ENCODE measurements at regions not wholly inside any gene's neighbourhood (a gene's known extent, or its start where the extent isn't known, plus 50 kb on each side); places are given as distances from the start of the nearest gene placed in this dataset.
"Not testable (repeated sequence)": the region's sequence is repeated elsewhere in the genome, so short reads cannot be mapped to it uniquely, and the experiment has no call there.

DNA sequence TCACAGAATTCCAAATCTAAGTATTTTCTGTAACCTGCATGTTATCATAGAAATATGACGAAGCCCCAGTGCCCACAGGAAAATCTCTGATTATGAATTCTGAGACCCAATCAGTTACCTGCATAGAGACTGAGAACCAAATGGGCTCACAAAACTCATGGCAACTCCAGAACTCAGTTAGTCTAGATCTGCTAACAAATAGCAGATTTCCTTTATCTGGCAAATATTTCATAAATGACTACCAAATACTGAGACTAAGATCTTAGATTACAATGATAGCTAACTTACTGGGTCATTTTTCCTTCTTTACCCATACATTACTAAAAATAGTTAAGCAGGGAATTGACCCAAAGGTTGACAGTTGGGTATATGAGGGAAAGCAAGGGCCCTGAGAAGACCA is 228.1 kb upstream of the FAT3 start:
- no peak overlapping the region for H3K4ac ChIP-seq (ENCODE audit: low read length)
- H3K27me3 ChIP-seq (ENCODE audit: control insufficient read depth in 3 of 3, insufficient read depth in 3 of 3, low read depth in 1 of 3, low read length in 3 of 3) = no peaks in the 10 kb centered on the region
- H4K91ac ChIP-seq (ENCODE audit: low read depth, low read length, poor library complexity) = no peak overlapping the region
- H2BK15ac ChIP-seq (ENCODE audit: low read length) = no peak overlapping the region
- no peak overlapping the region for H3K23ac ChIP-seq (ENCODE audit: low read depth, low read length, poor library complexity)
- H3K4me3 ChIP-seq (ENCODE audit: low read length in 2 of 2) = no peak overlapping the region
- H3K9ac ChIP-seq (ENCODE audit: low read depth, low read length, poor library complexity) = no peak overlapping the region
- H4K8ac ChIP-seq (ENCODE audit: low read depth, low read length) = no peak overlapping the region
- H2AK5ac ChIP-seq (ENCODE audit: low read depth, low read length) = no peak overlapping the region
- no peak overlapping the region for H2AFZ ChIP-seq (ENCODE audit: low read length)
- H3K14ac ChIP-seq (ENCODE audit: low read length) = no peak overlapping the region
- no peaks in the 10 kb centered on the region for H3K79me1 ChIP-seq (ENCODE audit: low read depth, low read length)
- DNase-seq (ENCODE audit: low spot score) = no peak
- no peak overlapping the region for H3K27ac ChIP-seq (replicated peaks; ENCODE audit: low read length)
- no peak overlapping the region for H3K18ac ChIP-seq (ENCODE audit: low read length)
- no peak overlapping the region for H3K4me2 ChIP-seq (ENCODE audit: insufficient read depth, low read length, poor library complexity, severe bottlenecking)
- no peaks in the 10 kb centered on the region for H3K9me3 ChIP-seq (replicated peaks in 1 of 2; ENCODE audit: control insufficient read depth in 2 of 2, insufficient read depth in 1 of 2, low read depth in 1 of 2, low read length in 2 of 2)
- no CpG with 5 or more reads among the region's 1 CpG for WGBS, 2 donors (ENCODE audit: extremely low coverage in 2 of 2, insufficient read length in 2 of 2, insufficient replicate concordance in 1 of 2)
- no peaks in the 10 kb centered on the region for H3K36me3 ChIP-seq (replicated peaks in 1 of 2; ENCODE audit: control insufficient read depth in 2 of 2, insufficient read depth in 2 of 2, low read length in 2 of 2)
- H3K4me1 ChIP-seq (ENCODE audit: control insufficient read depth in 2 of 2, insufficient read depth in 1 of 2, low read depth in 1 of 2, low read length in 2 of 2) = no peaks in the 10 kb centered on the region
- H2BK5ac ChIP-seq (ENCODE audit: low read length) = no peak overlapping the region
- H2BK120ac ChIP-seq (ENCODE audit: low read depth, low read length) = no peak overlapping the region
- H2BK12ac ChIP-seq (ENCODE audit: low read length) = no peak overlapping the region

DNA sequence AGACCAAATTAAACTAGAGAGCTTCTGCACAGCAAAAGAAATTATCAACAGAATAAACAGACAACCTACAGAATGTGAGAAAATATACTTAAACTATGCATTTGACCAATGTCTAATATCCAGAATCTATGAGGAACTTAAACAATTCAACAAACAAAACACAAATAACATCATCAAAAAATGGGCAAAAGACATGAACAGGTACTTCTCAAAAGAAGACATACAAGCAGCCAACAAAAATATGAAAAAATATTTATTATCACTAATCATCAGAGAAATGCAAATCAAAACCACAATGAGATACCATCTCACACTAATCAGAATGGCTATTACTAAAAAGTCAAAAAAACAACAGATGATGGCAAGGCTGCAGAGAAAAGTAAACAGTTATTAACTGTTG is 236.2 kb upstream of the FAT3 start:
- H2BK12ac ChIP-seq (ENCODE audit: low read length); H3K27ac ChIP-seq (replicated peaks; ENCODE audit: low read length); H3K36me3 ChIP-seq (replicated peaks in 1 of 2; ENCODE audit: control insufficient read depth in 2 of 2, insufficient read depth in 2 of 2, low read length in 2 of 2); DNase-seq (ENCODE audit: low spot score); H3K23ac ChIP-seq (ENCODE audit: low read depth, low read length, poor library complexity); H4K8ac ChIP-seq (ENCODE audit: low read depth, low read length); H3K14ac ChIP-seq (ENCODE audit: low read length); H3K4me3 ChIP-seq (ENCODE audit: low read length in 2 of 2); H3K79me1 ChIP-seq (ENCODE audit: low read depth, low read length); H2BK120ac ChIP-seq (ENCODE audit: low read depth, low read length); H4K91ac ChIP-seq (ENCODE audit: low read depth, low read length, poor library complexity); H3K4me2 ChIP-seq (ENCODE audit: insufficient read depth, low read length, poor library complexity, severe bottlenecking); H2BK5ac ChIP-seq (ENCODE audit: low read length); H2AFZ ChIP-seq (ENCODE audit: low read length); H2BK15ac ChIP-seq (ENCODE audit: low read length); H3K18ac ChIP-seq (ENCODE audit: low read length); H3K9me3 ChIP-seq (replicated peaks in 1 of 2; ENCODE audit: control insufficient read depth in 2 of 2, insufficient read depth in 1 of 2, low read depth in 1 of 2, low read length in 2 of 2); H3K4ac ChIP-seq (ENCODE audit: low read length); H3K27me3 ChIP-seq (ENCODE audit: control insufficient read depth in 3 of 3, insufficient read depth in 3 of 3, low read depth in 1 of 3, low read length in 3 of 3); H2AK5ac ChIP-seq (ENCODE audit: low read depth, low read length); H3K9ac ChIP-seq (ENCODE audit: low read depth, low read length, poor library complexity): not testable (repeated sequence)
- H3K4me1 ChIP-seq (ENCODE audit: control insufficient read depth in 2 of 2, insufficient read depth in 1 of 2, low read depth in 1 of 2, low read length in 2 of 2) = peaks cover 3 to 11% of the 10 kb centered on the region in 2 donors

DNA sequence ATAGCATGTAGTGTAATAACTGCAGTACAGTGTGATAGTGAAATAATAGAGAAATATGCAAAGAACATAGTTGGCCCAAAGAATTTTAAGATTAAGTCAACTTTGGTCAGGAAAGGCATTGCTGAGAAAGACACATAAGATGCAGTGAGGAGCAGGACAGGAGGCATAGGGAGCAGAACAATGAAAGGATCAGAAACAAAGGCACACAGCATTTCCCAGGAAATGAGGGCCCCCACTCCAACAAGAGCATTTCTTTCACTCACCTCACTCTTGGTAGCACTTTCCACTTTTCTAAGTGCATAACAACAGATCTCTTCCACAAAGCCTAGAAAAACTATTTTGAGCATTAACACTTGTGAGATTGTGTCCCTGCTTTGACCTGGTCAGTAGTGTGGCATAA is 238.4 kb upstream of the FAT3 start:
- Histone ChIP-seq H3K4me3 (ENCODE audit: low read length in 2 of 2) (no peak overlapping the region), H3K4ac (ENCODE audit: low read length) (no peak overlapping the region), H2AFZ (ENCODE audit: low read length) (no peak overlapping the region)

DNA sequence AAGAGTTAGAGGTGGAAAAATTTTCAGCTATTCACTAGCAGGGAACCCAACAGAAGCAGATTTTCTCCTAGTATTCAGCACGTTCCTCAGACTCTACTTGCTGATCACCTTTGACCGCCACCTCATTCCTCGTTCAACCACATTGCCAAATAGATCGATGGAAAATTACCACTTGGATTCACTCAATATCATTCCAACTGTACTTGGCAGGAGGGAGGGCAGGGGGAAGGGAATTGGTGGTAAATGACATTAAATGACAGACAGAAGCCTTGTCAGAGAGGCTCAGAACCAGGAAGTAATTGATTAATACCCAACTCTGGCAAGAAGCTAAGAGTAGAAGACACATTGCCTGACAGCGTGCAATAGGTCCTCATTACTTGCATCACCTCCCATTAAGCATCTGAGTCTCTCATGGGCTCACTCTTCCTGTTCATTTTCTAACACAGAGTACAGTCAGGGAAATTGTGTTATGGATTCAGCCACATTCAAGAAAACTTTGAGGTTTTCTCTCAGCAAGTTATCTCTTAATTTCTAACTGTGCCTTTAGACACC is 240.5 kb upstream of the FAT3 start:
- no peaks in the 10 kb centered on the region for H3K27me3 ChIP-seq (ENCODE audit: control insufficient read depth in 3 of 3, insufficient read depth in 3 of 3, low read depth in 1 of 3, low read length in 3 of 3)
- H3K4me3 ChIP-seq (ENCODE audit: low read length in 2 of 2) = no peak overlapping the region
- no peak for DNase-seq (ENCODE audit: low spot score)
- no peak overlapping the region for H3K14ac ChIP-seq (ENCODE audit: low read length)
- H3K9me3 ChIP-seq (replicated peaks in 1 of 2; ENCODE audit: control insufficient read depth in 2 of 2, insufficient read depth in 1 of 2, low read depth in 1 of 2, low read length in 2 of 2) = peaks cover 0 to 2% of the 10 kb centered on the region in 2 donors
- no peak overlapping the region for H3K4ac ChIP-seq (ENCODE audit: low read length)
- H3K79me1 ChIP-seq (ENCODE audit: low read depth, low read length) = no peaks in the 10 kb centered on the region
- no peak overlapping the region for H2BK12ac ChIP-seq (ENCODE audit: low read length)
- no peak overlapping the region for H2BK120ac ChIP-seq (ENCODE audit: low read depth, low read length)
- H3K27ac ChIP-seq (replicated peaks; ENCODE audit: low read length) = no peak overlapping the region
- H2BK5ac ChIP-seq (ENCODE audit: low read length) = no peak overlapping the region
- peaks cover 3 to 11% of the 10 kb centered on the region in 2 donors for H3K4me1 ChIP-seq (ENCODE audit: control insufficient read depth in 2 of 2, insufficient read depth in 1 of 2, low read depth in 1 of 2, low read length in 2 of 2)
- H3K36me3 ChIP-seq (replicated peaks in 1 of 2; ENCODE audit: control insufficient read depth in 2 of 2, insufficient read depth in 2 of 2, low read length in 2 of 2) = no peaks in the 10 kb centered on the region
- H2BK15ac ChIP-seq (ENCODE audit: low read length) = no peak overlapping the region
- no peak overlapping the region for H2AFZ ChIP-seq (ENCODE audit: low read length)
- H3K23ac ChIP-seq (ENCODE audit: low read depth, low read length, poor library complexity) = no peak overlapping the region
- no peak overlapping the region for H2AK5ac ChIP-seq (ENCODE audit: low read depth, low read length)
- WGBS, 2 donors (ENCODE audit: extremely low coverage in 2 of 2, insufficient read length in 2 of 2, insufficient replicate concordance in 1 of 2) = no CpG with 5 or more reads among the region's 5 CpGs
- no peak overlapping the region for H4K8ac ChIP-seq (ENCODE audit: low read depth, low read length)
- H3K9ac ChIP-seq (ENCODE audit: low read depth, low read length, poor library complexity) = no peak overlapping the region
- no peak overlapping the region for H4K91ac ChIP-seq (ENCODE audit: low read depth, low read length, poor library complexity)
- H3K18ac ChIP-seq (ENCODE audit: low read length) = no peak overlapping the region
- no peak overlapping the region for H3K4me2 ChIP-seq (ENCODE audit: insufficient read depth, low read length, poor library complexity, severe bottlenecking)

More for the DNA sequence above, 238.4 kb upstream of the FAT3 start:
- H2BK12ac ChIP-seq (ENCODE audit: low read length) = no peak overlapping the region
- no peaks in the 10 kb centered on the region for H3K79me1 ChIP-seq (ENCODE audit: low read depth, low read length)
- H3K9ac ChIP-seq (ENCODE audit: low read depth, low read length, poor library complexity) = no peak overlapping the region
- no peak overlapping the region for H2BK120ac ChIP-seq (ENCODE audit: low read depth, low read length)
- H3K27ac ChIP-seq (replicated peaks; ENCODE audit: low read length) = no peak overlapping the region
- H4K91ac ChIP-seq (ENCODE audit: low read depth, low read length, poor library complexity) = no peak overlapping the region
- H3K23ac ChIP-seq (ENCODE audit: low read depth, low read length, poor library complexity) = no peak overlapping the region
- H3K18ac ChIP-seq (ENCODE audit: low read length) = no peak overlapping the region
- H3K27me3 ChIP-seq (ENCODE audit: control insufficient read depth in 3 of 3, insufficient read depth in 3 of 3, low read depth in 1 of 3, low read length in 3 of 3) = no peaks in the 10 kb centered on the region
- no peaks in the 10 kb centered on the region for H3K36me3 ChIP-seq (replicated peaks in 1 of 2; ENCODE audit: control insufficient read depth in 2 of 2, insufficient read depth in 2 of 2, low read length in 2 of 2)
- H2AK5ac ChIP-seq (ENCODE audit: low read depth, low read length) = no peak overlapping the region
- H2BK15ac ChIP-seq (ENCODE audit: low read length) = no peak overlapping the region
- H4K8ac ChIP-seq (ENCODE audit: low read depth, low read length) = no peak overlapping the region
- H3K9me3 ChIP-seq (replicated peaks in 1 of 2; ENCODE audit: control insufficient read depth in 2 of 2, insufficient read depth in 1 of 2, low read depth in 1 of 2, low read length in 2 of 2) = no peaks in the 10 kb centered on the region
- H3K14ac ChIP-seq (ENCODE audit: low read length) = no peak overlapping the region
- no peak overlapping the region for H3K4me2 ChIP-seq (ENCODE audit: insufficient read depth, low read length, poor library complexity, severe bottlenecking)
- DNase-seq (ENCODE audit: low spot score) = no peak
- H2BK5ac ChIP-seq (ENCODE audit: low read length) = no peak overlapping the region
- peaks cover 3 to 11% of the 10 kb centered on the region in 2 donors for H3K4me1 ChIP-seq (ENCODE audit: control insufficient read depth in 2 of 2, insufficient read depth in 1 of 2, low read depth in 1 of 2, low read length in 2 of 2)
